IPS-20b (cell line): ENCODE measurements at regions not wholly inside any gene's neighbourhood (a gene's known extent, or its start where the extent isn't known, plus 50 kb on each side); places are given as distances from the start of the nearest gene placed in this dataset.

ENCODE experiments used
- H3K27ac ChIP-seq: one replicate; pipeline ENCODE4 v1.5.1; 2013; ENCODE audit warnings: low read length
- H3K27me3 ChIP-seq: 2 replicates; pipeline ENCODE4 v1.6.1; 2013; ENCODE audit warnings: mild to moderate bottlenecking, low read length, inconsistent platforms; ENCODE audit not compliant: insufficient read depth
- H3K36me3 ChIP-seq: 2 replicates; pipeline ENCODE4 v1.6.1; 2013; ENCODE audit warnings: low read depth, mild to moderate bottlenecking, inconsistent platforms, low read length, moderate library complexity; ENCODE audit not compliant: insufficient read depth
- H3K4me1 ChIP-seq: 2 replicates; pipeline ENCODE4 v1.6.1; 2013; ENCODE audit warnings: mild to moderate bottlenecking, control low read depth, inconsistent platforms, low read length, moderate library complexity; ENCODE audit not compliant: insufficient read depth
- H3K4me3 ChIP-seq: 2 replicates; pipeline ENCODE4 v1.5.1; 2013; ENCODE audit warnings: mild to moderate bottlenecking, low read length, inconsistent platforms
- H3K9ac ChIP-seq: 2 replicates; pipeline ENCODE4 v1.6.1; 2013; ENCODE audit warnings: low read depth, mild to moderate bottlenecking, inconsistent platforms, low read length, moderate library complexity
- H3K9me3 ChIP-seq: 2 replicates; pipeline ENCODE4 v1.6.1; 2013; ENCODE audit warnings: mild to moderate bottlenecking, low read depth, low read length, inconsistent platforms; ENCODE audit not compliant: insufficient read depth

DNA sequence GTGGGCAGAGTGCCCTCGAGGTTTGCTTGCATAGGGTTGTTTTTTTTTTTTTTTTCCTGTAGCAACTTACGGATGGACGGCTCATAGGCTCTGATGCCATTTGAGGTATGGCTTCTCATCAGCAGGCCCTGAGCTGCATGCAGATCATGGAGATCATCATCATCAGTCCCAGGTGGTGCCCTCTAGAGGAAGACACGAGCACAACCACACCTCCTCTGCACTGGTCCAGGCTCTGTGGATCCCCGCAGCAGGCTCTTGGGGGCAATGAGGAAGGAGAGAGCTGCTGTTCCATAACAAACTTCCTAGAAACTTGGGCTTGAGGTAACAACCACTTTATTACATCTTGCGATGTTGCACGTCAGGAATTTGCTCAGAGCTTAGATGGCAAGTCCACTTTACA lies 132.7 kb upstream of the CXCL12 start:
- H3K27me3 ChIP-seq, result no peaks in the 10 kb centered on the region
- no peaks in the 10 kb centered on the region for H3K36me3 ChIP-seq
- no peak overlapping the region for H3K4me3 ChIP-seq
- H3K4me1 ChIP-seq, result no peaks in the 10 kb centered on the region
- no peaks in the 10 kb centered on the region for H3K9me3 ChIP-seq
- H3K27ac ChIP-seq, result no peak overlapping the region
- no peak overlapping the region for H3K9ac ChIP-seq

DNA sequence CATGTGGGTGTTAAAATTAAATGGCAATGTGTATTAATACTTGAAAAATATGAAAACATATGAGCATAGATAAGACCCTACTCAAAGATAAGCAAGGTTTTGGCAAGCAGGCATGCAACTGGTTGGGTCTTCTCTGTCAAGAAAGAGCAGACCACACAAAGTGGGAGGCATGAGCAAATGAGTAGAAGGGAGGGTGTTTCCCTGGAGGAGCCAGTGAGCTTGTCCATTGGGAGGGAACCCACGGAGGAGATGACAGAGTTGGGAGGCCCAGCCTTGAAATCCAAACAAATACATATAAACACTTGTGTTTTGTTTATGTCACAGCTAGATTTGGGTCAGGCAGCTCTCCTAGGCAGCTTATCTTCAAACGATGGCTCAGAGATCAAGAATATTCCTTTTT lies 134.5 kb upstream of the CXCL12 start:
- H3K9ac ChIP-seq, result no peak overlapping the region
- no peaks in the 10 kb centered on the region for H3K9me3 ChIP-seq
- H3K27ac ChIP-seq, result no peak overlapping the region
- H3K4me1 ChIP-seq, result no peaks in the 10 kb centered on the region
- H3K4me3 ChIP-seq, result no peak overlapping the region
- no peaks in the 10 kb centered on the region for H3K36me3 ChIP-seq
- H3K27me3 ChIP-seq, result no peaks in the 10 kb centered on the region

DNA sequence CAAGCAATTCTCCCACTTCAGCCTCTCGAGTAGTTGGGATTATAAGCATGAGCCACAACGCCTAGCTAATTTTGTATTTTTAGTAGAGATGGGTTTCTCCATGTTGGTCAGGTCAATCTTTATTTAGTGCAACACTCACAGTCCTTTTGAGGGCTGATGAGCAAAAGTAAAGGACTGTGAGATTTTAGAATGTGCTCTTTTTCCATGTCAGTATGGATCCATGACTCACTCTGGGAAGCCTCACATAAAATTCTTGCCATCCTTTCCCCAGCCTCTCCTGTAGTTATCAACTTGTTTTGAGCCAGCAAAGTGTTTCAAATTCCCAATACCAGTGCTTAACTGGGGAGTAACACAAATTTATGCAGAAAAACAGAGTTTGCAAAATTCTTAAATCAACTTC lies 135.8 kb upstream of the CXCL12 start:
- H3K36me3 ChIP-seq, result no peaks in the 10 kb centered on the region
- H3K27me3 ChIP-seq, result no peaks in the 10 kb centered on the region
- no peak overlapping the region for H3K9ac ChIP-seq
- no peaks in the 10 kb centered on the region for H3K4me1 ChIP-seq
- no peaks in the 10 kb centered on the region for H3K9me3 ChIP-seq
- no peak overlapping the region for H3K27ac ChIP-seq
- no peak overlapping the region for H3K4me3 ChIP-seq

DNA sequence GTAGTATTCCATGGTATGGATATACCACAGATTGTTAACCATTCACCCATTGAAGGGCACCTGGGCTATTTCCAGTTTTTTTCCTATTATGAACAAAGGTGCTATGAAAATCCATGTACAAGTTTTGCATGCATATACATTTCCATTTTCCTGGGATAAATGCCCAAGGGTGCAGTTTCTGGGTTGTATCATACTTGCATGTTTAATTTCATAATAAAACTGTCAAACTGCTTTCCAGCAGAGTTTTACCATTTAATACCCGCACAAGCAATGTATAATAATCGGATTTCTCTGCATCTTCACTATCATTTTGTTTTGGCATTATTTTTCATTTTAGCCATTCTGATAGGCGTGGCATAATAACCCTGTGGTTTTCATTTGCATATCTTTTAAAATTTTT lies 154.3 kb upstream of the CXCL12 start:
- Histone ChIP-seq H3K4me1 (no peaks in the 10 kb centered on the region), H3K9me3 (peaks cover 4% of the 10 kb centered on the region; the same call in 1 of the 2 replicates), H3K36me3 (no peaks in the 10 kb centered on the region), H3K27ac (no peak overlapping the region), H3K4me3 (no peak overlapping the region), H3K27me3 (no peaks in the 10 kb centered on the region), H3K9ac (no peak overlapping the region)

DNA sequence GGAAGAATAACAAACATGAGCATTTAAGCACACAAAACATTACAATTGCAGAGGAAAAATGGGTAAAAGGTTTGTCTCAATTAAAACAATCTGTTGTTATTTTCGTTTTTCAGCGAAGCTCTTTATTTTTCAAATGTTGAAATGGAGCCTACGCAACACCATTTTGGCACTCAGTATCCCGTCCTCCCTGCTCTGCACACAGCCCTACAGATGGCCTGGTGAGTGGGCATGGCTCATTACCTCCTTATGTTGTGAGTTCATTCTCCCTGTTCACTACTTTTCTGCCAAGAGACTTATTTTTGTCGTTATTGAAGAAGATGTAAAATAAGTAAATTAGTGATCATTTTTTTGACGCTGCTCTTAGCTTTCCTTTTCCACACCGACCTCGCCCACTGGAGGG lies 167.8 kb upstream of the CXCL12 start:
- Histone ChIP-seq H3K27me3 (no peaks in the 10 kb centered on the region), H3K27ac (no peak overlapping the region)

DNA sequence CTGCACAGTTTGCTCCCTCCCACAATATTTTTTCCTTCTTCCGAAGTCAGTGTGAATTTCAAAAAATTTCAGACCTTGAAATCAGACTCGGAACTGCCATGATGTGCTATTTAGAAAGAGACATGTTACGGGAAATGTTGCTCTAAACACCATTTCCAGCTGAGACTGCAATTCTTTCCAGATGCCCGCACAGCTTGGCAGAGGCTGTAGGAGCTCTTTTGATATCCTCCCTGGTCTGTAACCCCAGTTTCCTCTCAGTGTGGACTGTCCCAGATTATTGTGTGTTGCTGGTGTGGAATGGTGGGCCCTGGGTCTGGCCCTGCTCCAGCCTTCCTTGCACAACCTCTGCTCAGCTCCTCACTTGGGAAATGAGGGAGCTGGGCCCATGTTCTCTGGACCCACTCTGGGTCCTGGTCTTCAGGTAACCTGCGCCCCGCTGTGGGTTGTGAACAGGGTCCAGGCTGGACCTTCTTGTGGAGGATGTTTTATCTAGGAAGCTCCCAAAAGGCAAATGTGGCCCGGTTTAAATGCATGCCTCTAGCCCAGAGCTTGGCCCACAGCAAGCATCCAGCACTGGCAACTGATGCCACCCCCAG lies 172.8 kb upstream of the CXCL12 start:
- H3K27ac ChIP-seq, result no peak overlapping the region

More for the DNA sequence above, 167.8 kb upstream of the CXCL12 start:
- H3K36me3 ChIP-seq, result no peaks in the 10 kb centered on the region
- peaks cover 15% of the 10 kb centered on the region for H3K9me3 ChIP-seq
- no peaks in the 10 kb centered on the region for H3K4me1 ChIP-seq
- H3K9ac ChIP-seq, result no peak overlapping the region
- H3K4me3 ChIP-seq, result no peak overlapping the region

DNA sequence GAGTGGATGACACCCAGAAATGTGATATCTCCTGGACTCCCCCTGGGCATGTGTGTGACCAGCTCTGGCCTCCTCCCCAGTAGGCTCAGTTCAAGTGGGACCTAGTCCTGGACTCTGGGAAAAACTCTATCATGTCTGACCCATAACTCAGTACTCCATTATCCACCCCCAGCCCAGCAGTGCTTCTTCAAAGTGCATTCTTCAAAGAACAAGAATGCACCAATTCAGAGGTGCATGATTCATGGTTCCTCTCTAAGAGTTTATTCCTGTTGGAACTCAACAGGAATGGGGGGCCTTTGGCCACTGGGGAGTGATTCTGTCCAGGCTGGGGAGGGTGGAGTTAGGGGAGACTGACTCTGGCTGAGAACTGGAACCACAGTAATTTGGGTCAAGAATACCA lies 173.6 kb upstream of the CXCL12 start:
- H3K27me3 ChIP-seq, result no peaks in the 10 kb centered on the region
- H3K9ac ChIP-seq, result no peak overlapping the region
- no peaks in the 10 kb centered on the region for H3K36me3 ChIP-seq
- H3K4me3 ChIP-seq, result no peak overlapping the region
- H3K4me1 ChIP-seq, result no peaks in the 10 kb centered on the region
- no peaks in the 10 kb centered on the region for H3K9me3 ChIP-seq
- H3K27ac ChIP-seq, result no peak overlapping the region

More for the DNA sequence above, 172.8 kb upstream of the CXCL12 start:
- H3K9ac ChIP-seq, result no peak overlapping the region
- H3K4me3 ChIP-seq, result no peak overlapping the region
- H3K9me3 ChIP-seq, result no peaks in the 10 kb centered on the region
- H3K4me1 ChIP-seq, result no peaks in the 10 kb centered on the region
- no peaks in the 10 kb centered on the region for H3K36me3 ChIP-seq
- H3K27me3 ChIP-seq, result no peaks in the 10 kb centered on the region

DNA sequence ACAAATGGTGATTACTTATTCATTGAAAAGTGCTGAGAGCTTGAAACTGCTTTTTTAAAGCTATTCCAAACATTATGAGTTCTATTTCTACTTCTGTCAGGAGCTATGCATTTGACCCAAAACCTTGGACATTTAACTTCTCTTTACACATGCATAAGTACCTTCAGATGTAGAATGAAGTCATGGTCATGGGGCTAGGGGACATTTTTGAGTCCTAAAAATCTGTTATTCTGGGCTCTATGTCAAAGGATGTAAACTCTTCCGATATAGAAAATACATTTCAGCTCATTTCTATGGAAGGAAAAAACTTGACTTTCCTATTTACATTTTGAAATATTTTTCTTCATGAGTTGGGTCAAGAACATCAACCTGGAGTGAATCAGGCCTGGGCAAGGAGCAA lies 179.5 kb upstream of the CXCL12 start:
- Histone ChIP-seq H3K27me3 (no peaks in the 10 kb centered on the region), H3K9me3 (no peaks in the 10 kb centered on the region), H3K4me3 (no peak overlapping the region), H3K27ac (no peak overlapping the region), H3K9ac (no peak overlapping the region), H3K36me3 (no peaks in the 10 kb centered on the region), H3K4me1 (no peaks in the 10 kb centered on the region)

DNA sequence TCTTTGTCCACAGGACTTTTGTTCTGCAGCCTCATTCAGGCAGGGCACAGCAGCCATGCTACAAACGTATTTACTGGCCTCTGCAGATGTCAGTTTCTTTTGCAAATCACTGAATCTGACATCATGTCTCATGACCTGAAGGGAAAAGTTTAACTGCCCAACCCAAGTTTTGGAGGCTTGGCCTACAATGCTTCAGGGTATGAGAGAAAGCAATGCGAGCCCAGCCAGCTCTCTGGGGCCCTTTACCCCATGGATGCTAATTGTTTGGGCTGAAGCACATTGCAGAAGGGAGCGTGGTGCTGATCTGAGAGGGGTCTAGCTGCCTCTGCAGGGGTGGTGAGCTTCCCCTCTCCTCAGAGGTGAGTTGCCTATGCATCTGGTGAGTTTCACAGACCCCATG lies 179.9 kb upstream of the CXCL12 start:
- H3K4me1 ChIP-seq, result no peaks in the 10 kb centered on the region
- no peak overlapping the region for H3K9ac ChIP-seq
- no peak overlapping the region for H3K4me3 ChIP-seq
- no peaks in the 10 kb centered on the region for H3K27me3 ChIP-seq
- H3K9me3 ChIP-seq, result no peaks in the 10 kb centered on the region
- H3K36me3 ChIP-seq, result no peaks in the 10 kb centered on the region
- H3K27ac ChIP-seq, result no peak overlapping the region

DNA sequence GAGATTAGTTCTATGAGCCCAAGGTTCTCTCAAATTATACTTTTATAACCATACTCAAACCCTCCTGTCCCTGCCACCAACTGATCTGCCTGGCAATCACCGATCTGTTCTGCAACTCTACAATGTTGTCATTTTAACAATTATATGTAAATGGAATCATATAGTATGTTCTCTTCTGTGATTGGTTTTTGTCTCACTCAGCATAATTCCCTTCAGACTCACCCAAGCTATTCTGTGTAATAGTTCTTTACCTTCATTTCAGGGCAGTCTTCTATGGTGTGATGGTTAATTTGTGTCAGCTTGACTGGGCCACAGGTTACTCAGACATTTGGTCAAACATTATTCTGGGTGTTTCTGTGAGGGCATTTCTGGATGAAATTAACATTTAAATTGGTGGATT lies 181.9 kb upstream of the CXCL12 start:
- H3K4me3 ChIP-seq, result no peak overlapping the region
- no peaks in the 10 kb centered on the region for H3K9me3 ChIP-seq
- H3K27me3 ChIP-seq, result no peaks in the 10 kb centered on the region
- no peak overlapping the region for H3K27ac ChIP-seq
- H3K9ac ChIP-seq, result no peak overlapping the region
- no peaks in the 10 kb centered on the region for H3K36me3 ChIP-seq
- H3K4me1 ChIP-seq, result no peaks in the 10 kb centered on the region

DNA sequence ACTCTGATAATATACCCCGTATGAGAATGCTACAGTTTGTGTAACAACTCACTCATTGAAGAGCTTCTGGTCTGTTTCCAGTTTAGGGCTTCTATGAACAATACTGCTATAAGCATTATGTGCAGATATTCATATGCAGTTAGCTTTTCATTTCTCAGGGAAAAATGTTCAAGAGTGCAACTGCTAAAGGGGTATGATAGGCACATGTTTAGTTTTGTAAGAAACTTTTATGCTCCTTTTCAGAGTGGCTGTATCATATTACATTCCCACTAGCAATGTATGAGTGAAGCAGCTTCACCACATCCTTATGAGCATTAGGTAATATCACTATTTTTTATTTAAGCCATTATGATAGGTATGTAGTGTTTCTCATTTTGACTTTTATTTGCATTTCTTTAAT lies 182.6 kb upstream of the CXCL12 start:
- H3K27me3 ChIP-seq, result no peaks in the 10 kb centered on the region
- no peaks in the 10 kb centered on the region for H3K36me3 ChIP-seq
- no peaks in the 10 kb centered on the region for H3K4me1 ChIP-seq
- no peak overlapping the region for H3K9ac ChIP-seq
- H3K9me3 ChIP-seq, result no peaks in the 10 kb centered on the region
- H3K4me3 ChIP-seq, result no peak overlapping the region
- no peak overlapping the region for H3K27ac ChIP-seq

DNA sequence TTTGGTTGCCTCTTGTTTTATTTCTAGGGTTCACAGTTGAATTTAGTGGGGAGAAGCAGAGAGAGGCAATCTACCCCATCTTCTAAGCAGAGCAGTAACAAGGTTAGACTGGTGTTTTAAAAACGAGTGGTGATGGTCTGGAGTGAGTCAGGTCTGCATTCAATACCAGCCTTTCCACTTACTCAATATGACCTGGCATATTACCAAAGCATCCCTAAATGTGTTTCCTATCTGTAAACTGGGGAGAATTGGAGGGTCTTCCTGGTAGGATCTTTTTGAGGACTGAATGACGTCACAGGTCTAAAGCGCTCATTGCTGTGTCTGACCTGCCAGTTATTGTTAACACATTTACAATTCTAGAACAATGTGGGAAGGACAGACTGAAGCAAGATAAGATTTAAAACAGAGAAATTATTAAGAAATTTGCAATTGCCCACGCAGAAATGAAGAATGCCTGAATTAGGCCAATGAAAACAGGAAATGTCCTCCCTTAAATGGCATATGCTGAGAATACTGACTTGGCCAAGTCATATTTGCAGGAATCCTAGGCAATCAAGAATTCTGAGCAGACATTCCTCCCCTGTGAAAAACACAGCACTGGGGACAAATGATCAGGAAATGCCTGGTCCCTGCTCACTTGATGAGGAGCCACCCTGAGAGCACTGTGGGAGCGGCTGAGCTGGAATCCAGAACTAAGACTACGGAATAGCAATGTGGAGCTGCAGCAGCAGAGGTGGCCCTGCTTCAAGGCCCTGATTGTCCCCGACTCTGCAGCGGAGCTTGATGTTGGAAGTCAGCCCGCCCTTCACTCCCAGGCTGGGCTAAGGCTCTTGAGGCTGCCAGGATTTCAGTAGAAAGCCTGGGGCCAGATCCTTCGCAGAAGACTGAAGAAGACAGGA lies 184.5 kb upstream of the CXCL12 start:
- no peaks in the 10 kb centered on the region for H3K36me3 ChIP-seq
- H3K27me3 ChIP-seq, result no peaks in the 10 kb centered on the region
- H3K4me1 ChIP-seq, result no peaks in the 10 kb centered on the region
- H3K9ac ChIP-seq, result no peak overlapping the region
- no peak overlapping the region for H3K27ac ChIP-seq
- H3K9me3 ChIP-seq, result no peaks in the 10 kb centered on the region
- no peak overlapping the region for H3K4me3 ChIP-seq
